Liver (tissue), 8 donors: ENCODE measurements at regions not wholly inside any gene's neighbourhood (a gene's known extent, or its start where the extent isn't known, plus 50 kb on each side); places are given as distances from the start of the nearest gene placed in this dataset.

Experiments used
- DNase-seq: peaks from one replicate; pipeline ENCODE4 v3.0.0-alpha.2; 2017; ENCODE audit warnings: low spot score
- H3K27ac ChIP-seq, 2 donors: one replicate each; pipeline ENCODE4 v1.7.0; 2013; ENCODE audit warnings: inconsistent platforms in 2 of 2, low read length in 2 of 2, control low read depth in 1 of 2, low read depth in 1 of 2, mild to moderate bottlenecking in 1 of 2
- H3K27me3 ChIP-seq, 4 donors: one replicate each; pipeline versions ENCODE4 v1.6.1 to v1.7.0; 2013; ENCODE audit warnings: low read length in 3 of 4, inconsistent platforms in 1 of 4, mild to moderate bottlenecking in 1 of 4, moderate library complexity in 1 of 4; ENCODE audit not compliant: control insufficient read depth in 4 of 4, insufficient read depth in 4 of 4
- H3K36me3 ChIP-seq, 4 donors: one replicate each; pipeline versions ENCODE4 v1.6.1 to v1.7.0; 2013; ENCODE audit warnings: low read length in 3 of 4, mild to moderate bottlenecking in 3 of 4, low read depth in 1 of 4, moderate library complexity in 1 of 4; ENCODE audit not compliant: control insufficient read depth in 4 of 4, insufficient read depth in 3 of 4
- H3K4me1 ChIP-seq, 4 donors: one replicate each; pipeline versions ENCODE4 v1.6.1 to v1.7.0; 2013; ENCODE audit warnings: low read length in 3 of 4, mild to moderate bottlenecking in 3 of 4, moderate library complexity in 1 of 4; ENCODE audit not compliant: control insufficient read depth in 4 of 4, insufficient read depth in 4 of 4
- H3K4me3 ChIP-seq, 3 donors: one replicate each; pipeline versions ENCODE4 v1.6.1 to v1.7.0; 2013; ENCODE audit warnings: low read length in 3 of 3, control low read depth in 1 of 3, low read depth in 1 of 3, mild to moderate bottlenecking in 1 of 3
- H3K9ac ChIP-seq, 2 donors: one replicate each; pipeline ENCODE4 v1.7.0; 2013; ENCODE audit warnings: low read length in 2 of 2, mild to moderate bottlenecking in 2 of 2, moderate library complexity in 2 of 2, control low read depth in 1 of 2, low read depth in 1 of 2
- H3K9me3 ChIP-seq, 4 donors: one replicate each; pipeline versions ENCODE4 v1.6.1 to v1.7.0; 2013; ENCODE audit warnings: low read length in 3 of 4; ENCODE audit not compliant: control insufficient read depth in 4 of 4
- EGR1 ChIP-seq, 2 donors: IDR thresholded peaks; 2 replicates each; pipeline ENCODE4 v1.6.1; 2016 to 2018; ENCODE audit warnings: antibody characterized with exemption in 2 of 2, low read depth in 2 of 2
- FOXA2 ChIP-seq: IDR thresholded peaks from 2 replicates; pipeline ENCODE4 v1.6.1; 2016; ENCODE audit warnings: antibody characterized with exemption
- GABPA ChIP-seq, 2 donors: IDR thresholded peaks in 1 of 2; conservative IDR thresholded peaks in 1 of 2; 2 replicates each; pipeline ENCODE4 v1.6.1; 2016; ENCODE audit warnings: antibody characterized with exemption in 2 of 2, mild to moderate bottlenecking in 1 of 2, moderate library complexity in 1 of 2
- HNF4A ChIP-seq, 2 donors: conservative IDR thresholded peaks; 2 replicates each; pipeline ENCODE4 v1.6.1; 2016; ENCODE audit warnings: antibody characterized with exemption in 2 of 2, mild to moderate bottlenecking in 2 of 2
- HNF4G ChIP-seq: IDR thresholded peaks from 2 replicates; pipeline ENCODE4 v1.6.1; 2016; ENCODE audit warnings: antibody characterized with exemption
- JUND ChIP-seq, 2 donors: IDR thresholded peaks; 2 replicates each; pipeline ENCODE4 v1.6.1; 2016; ENCODE audit warnings: antibody characterized with exemption in 2 of 2
- NR2F2 ChIP-seq: IDR thresholded peaks from 2 replicates; pipeline ENCODE4 v1.6.1; 2016; ENCODE audit warnings: antibody characterized with exemption
- RAD21 ChIP-seq, 2 donors: IDR thresholded peaks; 2 replicates each; pipeline ENCODE4 v1.6.1; 2016; ENCODE audit warnings: antibody characterized with exemption in 2 of 2, mild to moderate bottlenecking in 2 of 2
- RXRA ChIP-seq, 2 donors: IDR thresholded peaks; 2 replicates each; pipeline ENCODE4 v1.6.1; 2017 to 2018; ENCODE audit warnings: antibody characterized with exemption in 2 of 2, mild to moderate bottlenecking in 1 of 2
- SP1 ChIP-seq: IDR thresholded peaks from 2 replicates; pipeline ENCODE4 v1.6.1; 2018; ENCODE audit warnings: antibody characterized with exemption, mild to moderate bottlenecking
- TAF1 ChIP-seq: conservative IDR thresholded peaks from 2 replicates; pipeline ENCODE4 v1.6.1; 2016; ENCODE audit warnings: antibody characterized with exemption, mild to moderate bottlenecking
- WGBS: extraction: QIAGEN DNeasy Blood & Tissue Kit; methylation state at CpG from one replicate; pipeline ENCODE4 v1.1.7; 2013; 5-methylcytosine and 5-hydroxymethylcytosine counted together
- TF ChIP-seq, protein P1 (sequence below): IDR thresholded peaks from 2 replicates; pipeline ENCODE4 v1.6.1; 2016; ENCODE audit warnings: antibody characterized with exemption
- TF ChIP-seq, protein P2 (sequence below): IDR thresholded peaks from 2 replicates; pipeline ENCODE4 v1.6.1; 2016; ENCODE audit warnings: antibody characterized with exemption, mild to moderate bottlenecking
- TF ChIP-seq, protein P3 (sequence below): IDR thresholded peaks from 2 replicates; pipeline ENCODE4 v1.6.1; 2016; ENCODE audit warnings: antibody characterized with exemption
- TF ChIP-seq, protein P4 (sequence below): fragments of 150-350 bp; IDR thresholded peaks from 2 replicates; pipeline ENCODE4 v1.5.1; 2017; ENCODE audit warnings: improper control_type of control experiment, low read depth, low read length; ENCODE audit not compliant: missing input control
- donor health status: healthy.
- donor health status: healthy.
- donor health status: healthy.
- donor health status: healthy.
- donor health status: healthy.

DNA sequence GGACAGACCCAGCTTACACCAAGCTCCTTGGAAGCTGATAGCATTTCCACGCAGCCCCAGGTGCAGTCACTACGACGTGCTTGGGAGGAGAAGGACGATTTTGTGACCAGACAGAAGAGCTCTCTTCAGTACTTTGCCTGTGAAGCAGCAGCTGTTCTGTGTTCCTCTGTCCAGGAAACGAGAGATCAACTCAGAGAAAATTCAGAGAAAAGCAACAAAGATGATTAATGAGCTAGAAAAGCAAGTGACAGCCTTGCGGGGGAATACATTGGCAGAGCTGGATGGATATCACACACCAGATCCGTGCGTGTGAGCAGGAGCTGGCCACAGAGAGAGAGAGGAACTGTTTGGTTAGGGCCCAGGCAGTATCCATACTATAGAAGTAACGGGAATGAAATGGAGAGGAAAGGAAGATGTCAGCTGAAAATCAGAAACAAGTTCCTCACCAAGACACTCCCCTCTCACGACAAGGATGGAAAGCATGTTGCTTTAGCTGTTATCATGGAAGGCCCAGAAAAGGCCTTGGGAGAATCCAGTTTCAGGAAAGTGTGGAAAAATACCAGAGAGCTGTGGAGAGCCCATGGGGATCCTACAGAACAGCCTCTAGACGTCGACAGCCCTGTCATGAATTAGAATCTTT lies 106.2 kb downstream of the TOMM20 start:
- Histone ChIP-seq H3K9me3 (peaks cover 0 to 8% (median 1%) of the 10 kb centered on the region in 4 donors), H3K27me3 (no peaks in the 10 kb centered on the region), H3K36me3 (no peaks in the 10 kb centered on the region), H3K4me3 (no peak overlapping the region), H3K4me1 (peaks cover 0 to 5% (median 3%) of the 10 kb centered on the region in 4 donors), H3K27ac (no peak overlapping the region), H3K9ac (no peak overlapping the region)
- WGBS = 78% methylated on average over 12 of the region's 12 CpGs
- DNase-seq = no peak
- TF ChIP-seq, protein P1, sequence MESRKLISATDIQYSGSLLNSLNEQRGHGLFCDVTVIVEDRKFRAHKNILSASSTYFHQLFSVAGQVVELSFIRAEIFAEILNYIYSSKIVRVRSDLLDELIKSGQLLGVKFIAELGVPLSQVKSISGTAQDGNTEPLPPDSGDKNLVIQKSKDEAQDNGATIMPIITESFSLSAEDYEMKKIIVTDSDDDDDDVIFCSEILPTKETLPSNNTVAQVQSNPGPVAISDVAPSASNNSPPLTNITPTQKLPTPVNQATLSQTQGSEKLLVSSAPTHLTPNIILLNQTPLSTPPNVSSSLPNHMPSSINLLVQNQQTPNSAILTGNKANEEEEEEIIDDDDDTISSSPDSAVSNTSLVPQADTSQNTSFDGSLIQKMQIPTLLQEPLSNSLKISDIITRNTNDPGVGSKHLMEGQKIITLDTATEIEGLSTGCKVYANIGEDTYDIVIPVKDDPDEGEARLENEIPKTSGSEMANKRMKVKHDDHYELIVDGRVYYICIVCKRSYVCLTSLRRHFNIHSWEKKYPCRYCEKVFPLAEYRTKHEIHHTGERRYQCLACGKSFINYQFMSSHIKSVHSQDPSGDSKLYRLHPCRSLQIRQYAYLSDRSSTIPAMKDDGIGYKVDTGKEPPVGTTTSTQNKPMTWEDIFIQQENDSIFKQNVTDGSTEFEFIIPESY = no peak
- TF ChIP-seq HNF4A (conservative IDR thresholded peaks at IDR 0.05) (no peak), JUND (IDR thresholded peaks at IDR 0.05) (no peak), RXRA (IDR thresholded peaks at IDR 0.05) (no peak), TAF1 (no peak), HNF4G (no peak), NR2F2 (no peak), EGR1 (IDR thresholded peaks at IDR 0.05; ENCODE audit: low read depth in 2 of 2) (no peak), RAD21 (IDR thresholded peaks at IDR 0.05) (no peak), SP1 (no peak), FOXA2 (no peak), GABPA (IDR thresholded peaks at IDR 0.05 in 1 of 2, conservative IDR thresholded peaks at IDR 0.05 in 1 of 2) (no peak)
- TF ChIP-seq, protein P2, sequence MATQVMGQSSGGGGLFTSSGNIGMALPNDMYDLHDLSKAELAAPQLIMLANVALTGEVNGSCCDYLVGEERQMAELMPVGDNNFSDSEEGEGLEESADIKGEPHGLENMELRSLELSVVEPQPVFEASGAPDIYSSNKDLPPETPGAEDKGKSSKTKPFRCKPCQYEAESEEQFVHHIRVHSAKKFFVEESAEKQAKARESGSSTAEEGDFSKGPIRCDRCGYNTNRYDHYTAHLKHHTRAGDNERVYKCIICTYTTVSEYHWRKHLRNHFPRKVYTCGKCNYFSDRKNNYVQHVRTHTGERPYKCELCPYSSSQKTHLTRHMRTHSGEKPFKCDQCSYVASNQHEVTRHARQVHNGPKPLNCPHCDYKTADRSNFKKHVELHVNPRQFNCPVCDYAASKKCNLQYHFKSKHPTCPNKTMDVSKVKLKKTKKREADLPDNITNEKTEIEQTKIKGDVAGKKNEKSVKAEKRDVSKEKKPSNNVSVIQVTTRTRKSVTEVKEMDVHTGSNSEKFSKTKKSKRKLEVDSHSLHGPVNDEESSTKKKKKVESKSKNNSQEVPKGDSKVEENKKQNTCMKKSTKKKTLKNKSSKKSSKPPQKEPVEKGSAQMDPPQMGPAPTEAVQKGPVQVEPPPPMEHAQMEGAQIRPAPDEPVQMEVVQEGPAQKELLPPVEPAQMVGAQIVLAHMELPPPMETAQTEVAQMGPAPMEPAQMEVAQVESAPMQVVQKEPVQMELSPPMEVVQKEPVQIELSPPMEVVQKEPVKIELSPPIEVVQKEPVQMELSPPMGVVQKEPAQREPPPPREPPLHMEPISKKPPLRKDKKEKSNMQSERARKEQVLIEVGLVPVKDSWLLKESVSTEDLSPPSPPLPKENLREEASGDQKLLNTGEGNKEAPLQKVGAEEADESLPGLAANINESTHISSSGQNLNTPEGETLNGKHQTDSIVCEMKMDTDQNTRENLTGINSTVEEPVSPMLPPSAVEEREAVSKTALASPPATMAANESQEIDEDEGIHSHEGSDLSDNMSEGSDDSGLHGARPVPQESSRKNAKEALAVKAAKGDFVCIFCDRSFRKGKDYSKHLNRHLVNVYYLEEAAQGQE = no peak
- TF ChIP-seq, protein P3, sequence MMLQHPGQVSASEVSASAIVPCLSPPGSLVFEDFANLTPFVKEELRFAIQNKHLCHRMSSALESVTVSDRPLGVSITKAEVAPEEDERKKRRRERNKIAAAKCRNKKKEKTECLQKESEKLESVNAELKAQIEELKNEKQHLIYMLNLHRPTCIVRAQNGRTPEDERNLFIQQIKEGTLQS = no peak
- TF ChIP-seq, protein P4, sequence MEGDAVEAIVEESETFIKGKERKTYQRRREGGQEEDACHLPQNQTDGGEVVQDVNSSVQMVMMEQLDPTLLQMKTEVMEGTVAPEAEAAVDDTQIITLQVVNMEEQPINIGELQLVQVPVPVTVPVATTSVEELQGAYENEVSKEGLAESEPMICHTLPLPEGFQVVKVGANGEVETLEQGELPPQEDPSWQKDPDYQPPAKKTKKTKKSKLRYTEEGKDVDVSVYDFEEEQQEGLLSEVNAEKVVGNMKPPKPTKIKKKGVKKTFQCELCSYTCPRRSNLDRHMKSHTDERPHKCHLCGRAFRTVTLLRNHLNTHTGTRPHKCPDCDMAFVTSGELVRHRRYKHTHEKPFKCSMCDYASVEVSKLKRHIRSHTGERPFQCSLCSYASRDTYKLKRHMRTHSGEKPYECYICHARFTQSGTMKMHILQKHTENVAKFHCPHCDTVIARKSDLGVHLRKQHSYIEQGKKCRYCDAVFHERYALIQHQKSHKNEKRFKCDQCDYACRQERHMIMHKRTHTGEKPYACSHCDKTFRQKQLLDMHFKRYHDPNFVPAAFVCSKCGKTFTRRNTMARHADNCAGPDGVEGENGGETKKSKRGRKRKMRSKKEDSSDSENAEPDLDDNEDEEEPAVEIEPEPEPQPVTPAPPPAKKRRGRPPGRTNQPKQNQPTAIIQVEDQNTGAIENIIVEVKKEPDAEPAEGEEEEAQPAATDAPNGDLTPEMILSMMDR = no peak

DNA sequence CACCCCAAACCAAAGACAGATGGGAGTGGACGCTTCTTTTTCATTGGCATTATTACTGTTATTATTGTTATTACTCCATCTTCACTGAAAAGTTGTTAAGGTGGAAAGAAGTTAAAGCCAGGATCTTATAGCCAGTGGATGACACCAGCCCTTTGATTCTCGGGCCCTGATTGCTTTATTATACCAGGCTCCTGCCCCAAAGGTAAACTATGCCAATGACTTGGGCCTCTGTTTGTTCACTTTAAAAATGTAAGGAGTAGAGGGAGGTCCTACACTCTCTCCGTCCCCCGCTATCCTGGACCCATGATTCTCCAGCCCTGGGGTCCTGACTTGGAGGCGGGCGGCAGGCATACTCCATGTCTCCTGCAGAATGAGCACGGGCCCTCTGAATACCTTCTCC lies 106.8 kb downstream of the TOMM20 start:
- H3K9ac ChIP-seq = no peak overlapping the region
- WGBS = 91% methylated on average over 7 of the region's 7 CpGs
- H3K36me3 ChIP-seq = no peaks in the 10 kb centered on the region
- H3K9me3 ChIP-seq = peaks cover 0 to 8% (median 1%) of the 10 kb centered on the region in 4 donors
- H3K27me3 ChIP-seq = no peaks in the 10 kb centered on the region
- no peak for TF ChIP-seq RXRA (IDR thresholded peaks at IDR 0.05)
- no peak for TF ChIP-seq SP1
- no peak for TF ChIP-seq EGR1 (IDR thresholded peaks at IDR 0.05; ENCODE audit: low read depth in 2 of 2)
- TF ChIP-seq FOXA2 = no peak
- TF ChIP-seq, protein P2 = no peak
- no peak for TF ChIP-seq GABPA (IDR thresholded peaks at IDR 0.05 in 1 of 2, conservative IDR thresholded peaks at IDR 0.05 in 1 of 2)
- TF ChIP-seq JUND (IDR thresholded peaks at IDR 0.05) = no peak
- TF ChIP-seq, protein P3 = no peak
- H3K4me3 ChIP-seq = no peak overlapping the region
- no peak for DNase-seq
- H3K4me1 ChIP-seq = peaks cover 0 to 5% (median 3%) of the 10 kb centered on the region in 4 donors
- H3K27ac ChIP-seq = no peak overlapping the region
